Activated naive CD4-positive, alpha-beta T cell treated with anti-CD3 and anti-CD28 coated beads, Interleukin-2, amount 10 ng/mL, durations not matched to agents 7 days and 5 days (primary cell): ENCODE measurements at regions not wholly inside any gene's neighbourhood (a gene's known extent, or its start where the extent isn't known, plus 50 kb on each side); places are given as distances from the start of the nearest gene placed in this dataset.

Source experiments
- CTCF ChIA-PET: fragments of 350-600 bp; sonication (Branson Sonifier 250); formaldehyde crosslinking; loops from one replicate; lab custom pipeline; 2021; ENCODE audit warnings: antibody characterized with exemption; lab: Charles Lee
- DNase-seq: peaks from one replicate; pipeline ENCODE4 v3.0.0-alpha.2; 2020
- H3K27ac Mint-ChIP-seq: one replicate; pipeline ENCODE4 v1.8.0; 2021; ENCODE audit warnings: mild to moderate bottlenecking, moderate library complexity, mixed read lengths
- H3K27me3 Mint-ChIP-seq: one replicate; pipeline ENCODE4 v1.8.0; 2021; ENCODE audit warnings: mild to moderate bottlenecking, mixed read lengths
- H3K36me3 Mint-ChIP-seq: one replicate; pipeline ENCODE4 v1.8.0; 2021; ENCODE audit warnings: mixed read lengths
- H3K4me1 Mint-ChIP-seq: one replicate; pipeline ENCODE4 v1.8.0; 2021; ENCODE audit warnings: mixed read lengths
- H3K4me3 Mint-ChIP-seq: one replicate; pipeline ENCODE4 v1.8.0; 2021; ENCODE audit warnings: mild to moderate bottlenecking, moderate library complexity, mixed read lengths
- H3K9me3 Mint-ChIP-seq: one replicate; pipeline ENCODE4 v1.8.0; 2021; ENCODE audit warnings: mixed read lengths

- no peak for DNase-seq
- Mint-ChIP-seq H3K4me1 (no peaks in the 10 kb centered on the region), H3K4me3 (no peak overlapping the region), H3K27ac (no peak overlapping the region), H3K27me3 (peaks cover 9% of the 10 kb centered on the region), H3K36me3 (no peaks in the 10 kb centered on the region), H3K9me3 (no peaks in the 10 kb centered on the region)
- CTCF ChIA-PET, result no interaction called here
These were observed 102.0 kb upstream of the KCNQ5 start for GRCh38 chr6:72519871-72520270.

DNA sequence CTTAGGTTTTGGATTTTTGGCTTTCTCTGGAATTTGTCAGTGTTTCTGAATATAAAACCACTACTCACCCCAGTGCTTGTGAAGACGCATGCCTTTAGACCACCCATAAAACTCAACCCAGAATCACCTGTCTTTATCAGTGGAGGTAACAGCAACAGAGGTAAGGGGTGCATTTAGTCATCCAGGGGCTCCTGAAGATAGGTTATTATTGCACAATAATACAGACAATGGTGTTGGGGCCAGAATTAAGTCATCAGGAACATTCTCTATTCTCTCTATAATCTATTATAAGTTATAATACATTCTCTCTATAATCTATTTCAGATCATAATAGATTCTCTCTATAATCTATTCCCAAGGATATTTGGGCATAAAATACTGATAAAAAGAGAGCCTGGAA lies 100.2 kb upstream of the KCNQ5 start:
- no peaks in the 10 kb centered on the region for H3K36me3 Mint-ChIP-seq
- no peaks in the 10 kb centered on the region for H3K9me3 Mint-ChIP-seq
- CTCF ChIA-PET, result interaction anchor here (2.4 kb wide), 1 partner anchor 59 kb away, joined by 9 read pairs; no protein-coding TSS in a partner anchor

GRCh38 chr6:72522735-72523141 lies 99.1 kb upstream of the KCNQ5 start:
- H3K9me3 Mint-ChIP-seq, result no peaks in the 10 kb centered on the region
- peak; percentile 29 for DNase-seq

More for the DNA sequence above, 100.2 kb upstream of the KCNQ5 start:
- no peak for DNase-seq
- Mint-ChIP-seq H3K4me1 (no peaks in the 10 kb centered on the region), H3K27ac (no peak overlapping the region), H3K4me3 (no peak overlapping the region), H3K27me3 (peaks cover 10% of the 10 kb centered on the region)

DNA sequence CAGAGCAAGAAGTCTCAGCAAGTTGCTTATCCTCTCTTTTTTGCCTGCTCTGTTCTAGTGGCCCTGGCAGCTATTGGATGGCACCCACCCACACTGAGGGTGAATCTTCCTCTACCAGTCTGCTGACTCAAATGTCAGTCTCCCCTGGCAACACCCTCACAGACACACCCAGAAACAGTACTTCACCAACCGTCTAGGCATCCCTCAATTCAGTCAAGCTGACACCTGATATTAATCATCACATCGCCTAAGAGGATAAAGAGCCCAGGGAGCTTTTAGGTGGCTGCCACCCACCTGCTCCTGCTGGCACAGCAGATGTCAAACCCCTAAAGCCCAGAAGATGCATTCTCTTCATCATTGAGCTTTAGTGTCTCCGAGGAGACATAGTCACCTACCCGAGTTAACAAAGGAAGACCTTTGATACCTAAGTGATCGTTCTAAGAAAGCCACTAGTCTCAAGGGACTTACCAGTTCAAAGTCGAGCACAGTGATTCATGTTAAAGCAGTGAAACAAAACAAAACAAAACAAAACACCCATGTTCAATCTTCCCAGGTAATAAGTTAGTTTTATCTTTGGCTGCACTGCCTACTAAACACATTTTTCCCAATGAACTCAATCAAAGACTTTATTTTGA lies 97.7 kb upstream of the KCNQ5 start:
- no peak overlapping the region for H3K4me3 Mint-ChIP-seq
- no peak for DNase-seq
- H3K4me1 Mint-ChIP-seq, result no peaks in the 10 kb centered on the region
- H3K36me3 Mint-ChIP-seq, result no peaks in the 10 kb centered on the region
- H3K9me3 Mint-ChIP-seq, result no peaks in the 10 kb centered on the region
- no peak overlapping the region for H3K27ac Mint-ChIP-seq
- peaks cover 10% of the 10 kb centered on the region for H3K27me3 Mint-ChIP-seq
- CTCF ChIA-PET, result interaction anchor here (0.9 to 2.4 kb wide), 4 partner anchors 25 to 606 kb away, joined by 3 to 9 read pairs (median 4); no protein-coding TSS in a partner anchor

More at GRCh38 chr6:72522735-72523141, 99.1 kb upstream of the KCNQ5 start:
- Mint-ChIP-seq H3K27ac (no peak overlapping the region), H3K4me3 (no peak overlapping the region), H3K27me3 (peaks cover 10% of the 10 kb centered on the region), H3K36me3 (no peaks in the 10 kb centered on the region), H3K4me1 (no peaks in the 10 kb centered on the region)
- CTCF ChIA-PET, result interaction anchor here (1.3 to 2.4 kb wide), 2 partner anchors 57 to 111 kb away, joined by 3 to 9 read pairs; no protein-coding TSS in a partner anchor

DNA sequence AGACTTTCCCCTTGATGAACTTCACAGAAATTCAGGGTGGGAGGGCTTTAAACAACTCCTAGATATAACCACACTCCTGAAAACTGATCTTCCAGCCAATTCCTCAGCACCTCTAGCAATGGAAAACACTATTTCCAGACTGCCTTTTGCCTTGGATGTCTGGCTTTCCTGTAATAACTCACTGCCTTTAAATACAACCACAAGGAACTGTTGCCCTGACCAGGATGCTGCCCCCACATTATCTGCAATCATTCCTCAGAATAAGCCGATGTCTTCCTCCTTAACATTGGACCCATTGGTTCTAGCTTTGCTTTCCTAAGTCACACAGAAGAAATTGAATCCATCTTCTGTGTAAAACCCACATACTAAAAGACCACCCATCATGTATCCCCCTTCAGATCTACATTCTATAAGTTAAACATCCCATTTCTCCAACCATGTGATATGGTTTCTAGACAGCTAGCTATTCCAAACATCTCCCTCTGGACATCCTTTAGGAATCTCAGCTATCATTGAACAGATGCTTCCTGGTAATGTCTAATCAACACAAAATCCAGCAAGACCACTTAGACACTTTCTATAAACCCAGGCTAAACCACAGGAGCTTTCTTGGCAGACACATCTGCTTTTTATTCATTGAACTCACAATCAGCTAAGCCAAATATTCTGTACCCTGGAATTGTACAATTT lies 95.9 kb upstream of the KCNQ5 start:
- Mint-ChIP-seq H3K9me3 (no peaks in the 10 kb centered on the region), H3K36me3 (no peaks in the 10 kb centered on the region), H3K27me3 (peaks cover 10% of the 10 kb centered on the region), H3K4me3 (no peak overlapping the region), H3K4me1 (no peaks in the 10 kb centered on the region), H3K27ac (no peak overlapping the region)
- CTCF ChIA-PET, result interaction anchor here (0.9 kb wide), 1 partner anchor 92 kb away, joined by 3 read pairs; no protein-coding TSS in a partner anchor
- no peak for DNase-seq

GRCh38 chr6:72530152-72530551 lies 91.7 kb upstream of the KCNQ5 start:
- Mint-ChIP-seq H3K27ac (no peak overlapping the region), H3K4me3 (no peak overlapping the region), H3K4me1 (no peaks in the 10 kb centered on the region), H3K9me3 (no peaks in the 10 kb centered on the region), H3K36me3 (no peaks in the 10 kb centered on the region), H3K27me3 (peaks cover 12% of the 10 kb centered on the region)
- no peak for DNase-seq
- CTCF ChIA-PET, result no interaction called here

DNA sequence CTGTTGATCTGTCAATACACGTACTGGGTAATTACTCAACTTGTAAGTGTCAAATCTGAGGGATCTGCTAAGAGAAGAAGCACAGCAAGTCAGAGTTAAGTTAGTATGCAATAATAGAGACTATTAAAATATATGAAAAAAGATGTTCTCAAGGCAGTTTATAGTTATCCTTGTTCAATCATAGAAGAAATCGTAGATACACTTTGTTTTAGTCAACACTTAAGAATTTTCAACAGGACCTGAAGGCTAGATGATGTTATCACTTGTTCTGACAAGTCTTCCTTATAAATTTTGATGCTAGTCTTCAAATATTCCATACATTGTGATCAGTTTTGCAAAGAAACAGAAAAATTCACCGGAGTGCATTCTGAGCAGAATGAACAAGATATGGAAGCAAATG lies 91.1 kb upstream of the KCNQ5 start:
- CTCF ChIA-PET, result no interaction called here
- no peaks in the 10 kb centered on the region for H3K36me3 Mint-ChIP-seq
- H3K4me3 Mint-ChIP-seq, result no peak overlapping the region
- peaks cover 14% of the 10 kb centered on the region for H3K27me3 Mint-ChIP-seq
- H3K27ac Mint-ChIP-seq, result no peak overlapping the region
- H3K9me3 Mint-ChIP-seq, result no peaks in the 10 kb centered on the region
- no peaks in the 10 kb centered on the region for H3K4me1 Mint-ChIP-seq
- no peak for DNase-seq

GRCh38 chr6:72533606-72534005 lies 88.3 kb upstream of the KCNQ5 start:
- CTCF ChIA-PET, result interaction anchor here (0.5 to 1.0 kb wide), 4 partner anchors 14 to 601 kb away, joined by 3 to 4 read pairs (median 4); no protein-coding TSS in a partner anchor

DNA sequence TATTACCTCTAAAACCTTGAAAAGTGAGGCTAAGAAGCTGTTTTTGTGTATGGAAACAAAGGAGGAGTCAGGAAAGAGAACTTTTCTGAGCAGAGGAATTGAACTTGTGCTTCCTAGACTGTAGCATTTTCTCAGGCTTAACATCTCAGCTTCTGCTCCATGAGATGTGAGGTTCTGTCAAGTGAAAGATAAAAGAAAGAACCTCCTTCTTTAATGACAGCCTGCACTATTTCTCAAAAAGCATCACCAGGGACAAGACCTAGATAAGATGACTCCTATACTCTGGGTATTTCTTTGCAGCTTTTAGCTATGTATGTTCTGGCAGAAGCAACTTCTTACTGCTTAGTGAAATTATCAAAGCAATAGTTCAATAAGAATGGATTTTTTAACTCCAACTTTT lies 87.6 kb upstream of the KCNQ5 start:
- H3K9me3 Mint-ChIP-seq, result no peaks in the 10 kb centered on the region
- H3K4me3 Mint-ChIP-seq, result no peak overlapping the region
- H3K27me3 Mint-ChIP-seq, result peaks cover 10% of the 10 kb centered on the region
- H3K4me1 Mint-ChIP-seq, result no peaks in the 10 kb centered on the region
- H3K36me3 Mint-ChIP-seq, result no peaks in the 10 kb centered on the region
- DNase-seq, result no peak
- CTCF ChIA-PET, result interaction anchor here (0.6 to 0.7 kb wide), 2 partner anchors 76 to 601 kb away, joined by 4 read pairs; no protein-coding TSS in a partner anchor
- H3K27ac Mint-ChIP-seq, result no peak overlapping the region

More at GRCh38 chr6:72533606-72534005, 88.3 kb upstream of the KCNQ5 start:
- H3K4me1 Mint-ChIP-seq, result no peaks in the 10 kb centered on the region
- H3K36me3 Mint-ChIP-seq, result no peaks in the 10 kb centered on the region
- no peaks in the 10 kb centered on the region for H3K9me3 Mint-ChIP-seq
- H3K4me3 Mint-ChIP-seq, result no peak overlapping the region
- peaks cover 10% of the 10 kb centered on the region for H3K27me3 Mint-ChIP-seq
- DNase-seq, result no peak
- no peak overlapping the region for H3K27ac Mint-ChIP-seq

DNA sequence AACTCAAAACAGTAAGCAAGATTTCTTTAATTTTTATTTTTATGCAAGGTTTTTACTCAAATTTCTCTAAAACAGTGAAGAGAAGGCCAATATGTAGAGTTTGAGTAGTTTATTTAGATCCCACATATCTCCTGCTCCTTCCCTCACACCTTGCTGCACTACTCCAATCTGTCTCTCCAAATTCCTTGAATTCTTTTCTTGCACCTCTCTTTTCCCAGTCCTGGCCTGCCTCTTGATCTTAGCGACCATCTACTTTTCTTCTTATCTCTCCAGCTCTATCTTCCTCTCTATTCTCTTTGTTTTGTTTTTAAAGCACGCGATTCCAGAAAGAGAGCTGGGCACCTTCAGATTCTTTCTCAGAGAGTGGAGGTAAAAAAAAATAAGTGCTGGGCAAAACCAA lies 86.7 kb upstream of the KCNQ5 start:
- H3K4me1 Mint-ChIP-seq, result no peaks in the 10 kb centered on the region
- no peak overlapping the region for H3K27ac Mint-ChIP-seq
- no peaks in the 10 kb centered on the region for H3K36me3 Mint-ChIP-seq
- H3K9me3 Mint-ChIP-seq, result no peaks in the 10 kb centered on the region
- H3K27me3 Mint-ChIP-seq, result peaks cover 10% of the 10 kb centered on the region
- CTCF ChIA-PET, result no interaction called here
- no peak for DNase-seq
- H3K4me3 Mint-ChIP-seq, result no peak overlapping the region

DNA sequence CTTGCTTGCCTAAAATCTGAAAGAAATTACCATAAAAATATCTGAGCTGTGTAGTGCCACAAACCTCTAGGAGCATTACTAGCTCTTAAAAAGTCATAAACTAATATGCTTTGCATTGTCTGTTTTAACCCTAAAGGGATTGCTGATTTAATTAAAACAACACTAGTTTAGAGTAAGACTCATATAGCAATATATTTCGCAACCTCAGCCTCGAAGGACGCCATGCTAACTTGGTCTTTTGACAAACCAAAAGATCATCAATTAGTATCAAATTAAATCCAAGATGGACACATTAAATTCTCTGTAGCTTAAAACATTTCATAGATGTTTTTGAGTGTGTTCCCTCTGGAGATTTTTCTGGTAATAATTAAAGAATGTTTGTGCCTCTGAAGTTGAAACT lies 74.8 kb upstream of the KCNQ5 start:
- Mint-ChIP-seq H3K4me1 (no peaks in the 10 kb centered on the region), H3K36me3 (no peaks in the 10 kb centered on the region), H3K27ac (no peak overlapping the region), H3K9me3 (no peaks in the 10 kb centered on the region), H3K4me3 (no peak overlapping the region), H3K27me3 (peaks cover 5% of the 10 kb centered on the region)
- CTCF ChIA-PET, result interaction anchor here (0.6 kb wide), 1 partner anchor 257 kb away, joined by 3 read pairs; no protein-coding TSS in a partner anchor
- no peak for DNase-seq

GRCh38 chr6:72551470-72551869 lies 70.4 kb upstream of the KCNQ5 start:
- Mint-ChIP-seq H3K4me3 (no peak overlapping the region), H3K36me3 (no peaks in the 10 kb centered on the region), H3K9me3 (no peaks in the 10 kb centered on the region), H3K27ac (no peak overlapping the region), H3K27me3 (no peaks in the 10 kb centered on the region), H3K4me1 (no peaks in the 10 kb centered on the region)
- DNase-seq, result no peak
- CTCF ChIA-PET, result no interaction called here

DNA sequence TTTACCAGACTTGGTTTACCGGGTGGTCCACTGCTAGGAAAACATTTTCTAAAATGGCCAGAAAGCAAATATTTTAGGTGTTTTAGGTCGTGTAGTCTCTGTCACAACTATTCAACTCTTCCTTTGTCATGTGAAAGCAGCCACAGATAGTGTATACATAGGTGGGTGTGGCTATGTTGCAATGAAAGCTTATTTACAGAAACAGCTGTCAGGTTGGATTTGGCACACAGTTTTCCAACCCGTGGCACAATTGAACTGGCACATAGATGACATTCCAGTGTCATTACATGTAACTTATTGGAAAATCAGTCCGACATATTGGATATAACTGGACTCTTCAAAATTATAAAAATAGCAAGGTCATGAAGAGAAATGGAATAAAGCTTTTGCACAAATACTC lies 68.9 kb upstream of the KCNQ5 start:
- no peaks in the 10 kb centered on the region for H3K4me1 Mint-ChIP-seq
- H3K27ac Mint-ChIP-seq, result no peak overlapping the region
- H3K9me3 Mint-ChIP-seq, result no peaks in the 10 kb centered on the region
- no peak for DNase-seq
- no peaks in the 10 kb centered on the region for H3K36me3 Mint-ChIP-seq
- no peaks in the 10 kb centered on the region for H3K27me3 Mint-ChIP-seq
- no peak overlapping the region for H3K4me3 Mint-ChIP-seq
- CTCF ChIA-PET, result no interaction called here

DNA sequence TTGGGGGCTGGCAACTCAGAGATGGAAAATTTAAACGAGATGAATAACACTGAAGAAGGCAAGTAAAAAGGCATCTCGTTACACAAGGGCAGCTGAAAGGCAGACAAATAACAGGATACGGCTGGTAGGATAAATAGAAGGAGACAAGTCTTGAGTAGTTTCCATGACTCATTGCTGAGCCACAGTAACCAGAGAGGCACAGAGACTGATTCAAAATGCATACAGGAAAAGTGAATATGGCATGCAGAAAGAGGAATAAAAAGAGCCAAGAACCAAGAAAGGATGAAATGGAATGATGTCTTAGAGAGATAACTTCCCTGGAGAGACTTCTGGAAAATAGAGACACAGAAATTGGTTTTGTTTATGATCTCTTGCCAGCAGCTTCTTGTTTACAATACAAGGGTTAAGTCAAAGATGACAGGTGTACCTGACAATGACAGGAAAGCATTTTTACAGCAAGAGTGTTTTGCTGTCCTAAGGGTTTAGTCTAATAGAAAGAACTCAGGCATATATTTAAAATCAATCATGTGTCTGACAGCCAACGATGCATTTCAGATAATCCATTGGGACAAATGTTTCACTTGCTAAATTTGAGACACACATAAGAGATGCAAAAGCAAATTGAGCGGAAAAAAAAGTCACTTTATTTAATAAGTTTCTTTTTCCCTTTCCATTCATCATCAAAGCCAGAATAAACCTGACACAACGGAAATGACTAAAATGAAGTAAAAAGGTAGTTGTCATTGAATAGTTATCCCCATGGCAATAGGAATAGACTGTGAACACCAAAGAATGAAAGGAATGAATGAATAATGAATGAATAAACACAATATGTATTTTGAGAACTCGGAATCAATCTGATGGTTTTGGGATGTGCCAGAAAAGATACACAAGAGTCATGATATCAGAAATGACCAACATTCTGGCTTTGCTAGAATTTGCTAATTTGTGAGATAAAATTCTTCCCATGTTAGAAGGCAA lies 68.0 kb upstream of the KCNQ5 start:
- no peaks in the 10 kb centered on the region for H3K36me3 Mint-ChIP-seq
- no peak for DNase-seq
- H3K4me1 Mint-ChIP-seq, result no peaks in the 10 kb centered on the region
- CTCF ChIA-PET, result no interaction called here
- H3K4me3 Mint-ChIP-seq, result no peak overlapping the region
- no peaks in the 10 kb centered on the region for H3K27me3 Mint-ChIP-seq
- no peak overlapping the region for H3K27ac Mint-ChIP-seq
- no peaks in the 10 kb centered on the region for H3K9me3 Mint-ChIP-seq
